NB4 (cell line): ENCODE measurements at regions not wholly inside any gene's neighbourhood (a gene's known extent, or its start where the extent isn't known, plus 50 kb on each side); places are given as distances from the start of the nearest gene placed in this dataset.

Source experiments
- DNase-seq: peaks from one replicate; pipeline ENCODE4 v3.0.0; 2010; ENCODE audit warnings: low read depth
- H3K4me3 ChIP-seq: one replicate; pipeline ENCODE4 v1.5.1; 2011; ENCODE audit warnings: mild to moderate bottlenecking, low read depth, low read length, moderate library complexity
- MYC ChIP-seq: IDR thresholded peaks from 2 replicates; pipeline ENCODE4 v1.6.1; 2011; ENCODE audit warnings: low read depth, low read length
- POLR2A ChIP-seq: IDR thresholded peaks from 2 replicates; pipeline ENCODE4 v1.6.1; 2011; ENCODE audit warnings: mild to moderate bottlenecking; ENCODE audit not compliant: insufficient read length; ENCODE audit errors: extremely low read depth
- TF ChIP-seq, protein P1 (sequence below): IDR thresholded peaks from 2 replicates; pipeline ENCODE4 v1.6.1; 2011; ENCODE audit warnings: low read depth, low read length
- TF ChIP-seq, protein P2 (sequence below): IDR thresholded peaks from one replicate; pipeline ENCODE4 v1.5.1; 2012; ENCODE audit warnings: low read depth, low read length

GRCh38 chr4:110683601-110684000 lies 60.7 kb upstream of the PITX2 start:
- H3K4me3 ChIP-seq, result no peak overlapping the region
- DNase-seq, result no peak
- TF ChIP-seq, protein P1, sequence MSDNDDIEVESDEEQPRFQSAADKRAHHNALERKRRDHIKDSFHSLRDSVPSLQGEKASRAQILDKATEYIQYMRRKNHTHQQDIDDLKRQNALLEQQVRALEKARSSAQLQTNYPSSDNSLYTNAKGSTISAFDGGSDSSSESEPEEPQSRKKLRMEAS, result no peak
- no peak for TF ChIP-seq POLR2A
- TF ChIP-seq, protein P2, sequence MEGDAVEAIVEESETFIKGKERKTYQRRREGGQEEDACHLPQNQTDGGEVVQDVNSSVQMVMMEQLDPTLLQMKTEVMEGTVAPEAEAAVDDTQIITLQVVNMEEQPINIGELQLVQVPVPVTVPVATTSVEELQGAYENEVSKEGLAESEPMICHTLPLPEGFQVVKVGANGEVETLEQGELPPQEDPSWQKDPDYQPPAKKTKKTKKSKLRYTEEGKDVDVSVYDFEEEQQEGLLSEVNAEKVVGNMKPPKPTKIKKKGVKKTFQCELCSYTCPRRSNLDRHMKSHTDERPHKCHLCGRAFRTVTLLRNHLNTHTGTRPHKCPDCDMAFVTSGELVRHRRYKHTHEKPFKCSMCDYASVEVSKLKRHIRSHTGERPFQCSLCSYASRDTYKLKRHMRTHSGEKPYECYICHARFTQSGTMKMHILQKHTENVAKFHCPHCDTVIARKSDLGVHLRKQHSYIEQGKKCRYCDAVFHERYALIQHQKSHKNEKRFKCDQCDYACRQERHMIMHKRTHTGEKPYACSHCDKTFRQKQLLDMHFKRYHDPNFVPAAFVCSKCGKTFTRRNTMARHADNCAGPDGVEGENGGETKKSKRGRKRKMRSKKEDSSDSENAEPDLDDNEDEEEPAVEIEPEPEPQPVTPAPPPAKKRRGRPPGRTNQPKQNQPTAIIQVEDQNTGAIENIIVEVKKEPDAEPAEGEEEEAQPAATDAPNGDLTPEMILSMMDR, result no peak

- no peak overlapping the region for H3K4me3 ChIP-seq
- DNase-seq, result no peak
- TF ChIP-seq, protein P2, result no peak
These were observed 79.4 kb upstream of the PITX2 start for GRCh38 chr4:110702326-110702725.

GRCh38 chr4:110704748-110705439 lies 82.0 kb upstream of the PITX2 start:
- no peak for TF ChIP-seq POLR2A
- TF ChIP-seq, protein P2, result no peak
- TF ChIP-seq MYC, result no peak
- peak; percentile 59 for DNase-seq
- H3K4me3 ChIP-seq, result no peak overlapping the region

DNA sequence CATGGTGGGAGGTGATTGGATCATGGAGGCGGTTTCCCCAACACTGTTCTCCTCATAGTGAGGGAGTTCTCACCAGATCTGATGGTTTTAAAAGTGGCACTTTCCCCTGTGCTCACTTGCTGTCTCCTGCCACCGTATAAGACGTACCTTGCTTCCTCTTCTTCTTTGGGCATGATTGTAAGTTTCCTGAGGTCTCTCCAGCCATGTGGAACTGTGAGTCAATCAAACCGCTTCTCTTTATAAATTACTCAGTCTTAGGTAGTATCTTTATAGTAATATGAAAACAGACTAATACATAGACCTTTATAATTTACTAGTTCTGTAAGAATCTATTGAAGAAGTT lies 82.5 kb upstream of the PITX2 start:
- no peak overlapping the region for H3K4me3 ChIP-seq
- no peak for DNase-seq
- TF ChIP-seq, protein P1, result no peak
- TF ChIP-seq POLR2A (no peak), MYC (no peak)
- TF ChIP-seq, protein P2, result no peak

GRCh38 chr4:110710070-110710469 lies 87.2 kb upstream of the PITX2 start:
- DNase-seq, result no peak
- TF ChIP-seq POLR2A, result no peak
- TF ChIP-seq, protein P2, result no peak
- TF ChIP-seq, protein P1, result no peak
- TF ChIP-seq MYC, result no peak
- no peak overlapping the region for H3K4me3 ChIP-seq

- no peak for DNase-seq
- no peak overlapping the region for H3K4me3 ChIP-seq
- TF ChIP-seq, protein P2, result no peak
- no peak for TF ChIP-seq POLR2A
These were observed 89.6 kb upstream of the PITX2 start for GRCh38 chr4:110712486-110712885.
